H1 (cell line): ENCODE measurements at regions not wholly inside any gene's neighbourhood (a gene's known extent, or its start where the extent isn't known, plus 50 kb on each side); places are given as distances from the start of the nearest gene placed in this dataset.

Experiments
- CTCF ChIA-PET: fragments of 300-600 bp; sonication (Branson Sonifier 250); formaldehyde crosslinking; loops from one replicate; lab custom pipeline; 2021; ENCODE audit not compliant: partially characterized antibody; lab: Charles Lee
- POLR2A ChIA-PET: fragments of 300-600 bp; sonication (Branson Sonifier 250); formaldehyde crosslinking; loops from one replicate; lab custom pipeline; 2021; ENCODE audit warnings: inconsistent platforms; ENCODE audit not compliant: partially characterized antibody; lab: Charles Lee
- DNase-seq, 2 experiments: peaks; one replicate each; pipeline versions ENCODE4 v3.0.0 to v3.0.0-alpha.2; 2010 to 2022; ENCODE audit warnings: low spot score in 2 of 2, low read depth in 1 of 2, mixed read lengths in 1 of 2
- FAIRE-seq: peaks from 2 replicates; lab custom pipeline; 2011; peaks lifted over from hg19 to GRCh38; lab: Jason Lieb, UNC
- H2AFZ ChIP-seq: 2 replicates; pipeline ENCODE4 v1.8.1; 2012; ENCODE audit warnings: low read length, inconsistent platforms
- H2AK5ac ChIP-seq: 2 replicates; pipeline ENCODE4 v1.6.1; 2013; ENCODE audit warnings: low read depth, low read length
- H2BK120ac ChIP-seq: replicated peaks from 2 replicates; pipeline ENCODE3; 2013; ENCODE audit warnings: low read depth, low read length, inconsistent platforms
- H2BK12ac ChIP-seq: 2 replicates; pipeline ENCODE4 v1.6.1; 2013; ENCODE audit warnings: low read depth, low read length
- H2BK15ac ChIP-seq: 2 replicates; pipeline ENCODE4 v1.6.1; 2013; ENCODE audit warnings: low read length
- H2BK20ac ChIP-seq: 2 replicates; pipeline ENCODE4 v1.6.1; 2013; ENCODE audit warnings: low read length
- H2BK5ac ChIP-seq: 2 replicates; pipeline ENCODE4 v1.6.1; 2013; ENCODE audit warnings: low read depth, low read length
- H3K14ac ChIP-seq: 2 replicates; pipeline ENCODE4 v1.6.1; 2013; ENCODE audit warnings: inconsistent platforms; ENCODE audit not compliant: insufficient read length
- H3K18ac ChIP-seq: 2 replicates; pipeline ENCODE4 v1.6.1; 2013; ENCODE audit warnings: low read length; ENCODE audit errors: extremely low read depth
- H3K23ac ChIP-seq: 2 replicates; pipeline ENCODE4 v1.6.1; 2013; ENCODE audit warnings: inconsistent platforms; ENCODE audit not compliant: insufficient read length
- H3K23me2 ChIP-seq: 2 replicates; pipeline ENCODE4 v1.6.1; 2013; ENCODE audit warnings: low read depth, low read length
- H3K27ac ChIP-seq: 2 replicates; pipeline ENCODE4 v1.6.1; 2011; ENCODE audit warnings: low read depth, low read length, inconsistent platforms
- H3K27me3 ChIP-seq, 4 experiments: replicated peaks in 1 of 4; 1 replicate in 1 of 4; 2 replicates in 3 of 4; pipeline versions ENCODE4 v1.6.1 to v1.8.1; 2011 to 2013; ENCODE audit warnings: low read length in 3 of 4, mild to moderate bottlenecking in 3 of 4, inconsistent platforms in 2 of 4, mixed read lengths in 2 of 4, moderate library complexity in 1 of 4; ENCODE audit not compliant: control insufficient read depth in 3 of 4, insufficient read depth in 3 of 4; ENCODE audit errors: extremely low read depth in 1 of 4
- H3K36me3 ChIP-seq, 4 experiments: 2 replicates each; pipeline versions ENCODE4 v1.6.1 to v1.8.1; 2011 to 2013; ENCODE audit warnings: mild to moderate bottlenecking in 4 of 4, low read length in 3 of 4, moderate library complexity in 2 of 4, control low read depth in 1 of 4, inconsistent platforms in 1 of 4; ENCODE audit not compliant: insufficient read depth in 4 of 4, control insufficient read depth in 2 of 4
- H3K4ac ChIP-seq: replicated peaks from 2 replicates; pipeline ENCODE3; 2013; ENCODE audit warnings: low read length, low read depth, mixed read lengths, inconsistent platforms; ENCODE audit not compliant: insufficient read length
- H3K4me1 ChIP-seq, 4 experiments: replicated peaks in 1 of 4; 1 replicate in 1 of 4; 2 replicates in 3 of 4; pipeline versions ENCODE4 v1.6.1 to v1.8.1; 2011 to 2013; ENCODE audit warnings: low read length in 3 of 4, inconsistent platforms in 2 of 4, mixed read lengths in 1 of 4; ENCODE audit not compliant: insufficient read depth in 4 of 4, control insufficient read depth in 3 of 4
- H3K4me2 ChIP-seq, 2 experiments: 2 replicates each; pipeline versions ENCODE4 v1.6.1 to v1.8.1; 2011 to 2013; ENCODE audit warnings: low read depth in 2 of 2, low read length in 2 of 2, control low read depth in 1 of 2, inconsistent platforms in 1 of 2, mild to moderate bottlenecking in 1 of 2; ENCODE audit not compliant: insufficient read depth in 1 of 2
- H3K4me3 ChIP-seq, 4 experiments: fragments of 200-600, 300-600 bp in 1 of 4; sonication (generic), shearing (Covaris generic), sonication (Bioruptor Twin) in 1 of 4; 2 replicates each; pipeline versions ENCODE4 v1.5.1 to v1.8.1; 2011 to 2016; ENCODE audit warnings: low read length in 4 of 4, low read depth in 3 of 4, control low read depth in 2 of 4, inconsistent platforms in 2 of 4, mild to moderate bottlenecking in 2 of 4, mixed read lengths in 1 of 4, moderate library complexity in 1 of 4; ENCODE audit not compliant: insufficient read depth in 2 of 4; ENCODE audit errors: extremely low read depth in 1 of 4
- H3K56ac ChIP-seq: replicated peaks from 2 replicates; pipeline ENCODE3; 2013; ENCODE audit warnings: low read depth, mild to moderate bottlenecking, mixed read lengths, low read length, inconsistent platforms; ENCODE audit not compliant: insufficient read length
- H3K79me1 ChIP-seq: 2 replicates; pipeline ENCODE4 v1.6.1; 2013; ENCODE audit warnings: low read depth, low read length, control low read depth
- H3K79me2 ChIP-seq, 2 experiments: 2 replicates each; pipeline versions ENCODE4 v1.6.1 to v1.8.1; 2012 to 2013; ENCODE audit warnings: low read length in 2 of 2, mild to moderate bottlenecking in 2 of 2, inconsistent platforms in 1 of 2; ENCODE audit not compliant: insufficient read depth in 2 of 2, control insufficient read depth in 1 of 2
- H3K9ac ChIP-seq, 4 experiments: replicated peaks in 1 of 4; 1 replicate in 1 of 4; 2 replicates in 3 of 4; pipeline versions ENCODE4 v1.6.1 to v1.8.1; 2011 to 2013; ENCODE audit warnings: low read depth in 3 of 4, low read length in 3 of 4, control low read depth in 2 of 4, mild to moderate bottlenecking in 2 of 4, moderate library complexity in 2 of 4, inconsistent platforms in 1 of 4; ENCODE audit errors: extremely low read depth in 1 of 4
- H3K9me3 ChIP-seq, 2 experiments: 2 replicates each; pipeline versions ENCODE4 v1.6.1 to v1.8.1; 2012 to 2013; ENCODE audit warnings: mild to moderate bottlenecking in 2 of 2, moderate library complexity in 2 of 2, control low read depth in 1 of 2, inconsistent platforms in 1 of 2, low read depth in 1 of 2, low read length in 1 of 2, mixed read lengths in 1 of 2; ENCODE audit not compliant: insufficient read depth in 2 of 2
- H4K20me1 ChIP-seq, 2 experiments: replicated peaks in 1 of 2; 2 replicates each; pipeline versions ENCODE3 to v1.8.1; 2011 to 2013; ENCODE audit warnings: inconsistent platforms in 2 of 2, low read length in 2 of 2, mild to moderate bottlenecking in 1 of 2; ENCODE audit not compliant: insufficient read depth in 2 of 2, control insufficient read depth in 1 of 2
- H4K5ac ChIP-seq: 2 replicates; pipeline ENCODE4 v1.6.1; 2013; ENCODE audit warnings: low read length, low read depth, mixed read lengths, inconsistent platforms; ENCODE audit not compliant: insufficient read length
- H4K8ac ChIP-seq: 2 replicates; pipeline ENCODE4 v1.8.0; 2013; ENCODE audit warnings: mild to moderate bottlenecking, moderate library complexity, low read length, inconsistent platforms; ENCODE audit not compliant: insufficient read depth; ENCODE audit errors: extremely low read depth
- H4K91ac ChIP-seq: replicated peaks from 2 replicates; pipeline ENCODE3; 2013; ENCODE audit warnings: low read length, mixed read lengths, inconsistent platforms; ENCODE audit not compliant: insufficient read length
- ASH2L ChIP-seq: fragments of 200-600, 300-600 bp; sonication (generic); IDR thresholded peaks from one replicate; pipeline ENCODE4 v1.7.1; 2017; ENCODE audit warnings: low read length
- EGR1 ChIP-seq: IDR thresholded peaks from 2 replicates; pipeline ENCODE4 v1.6.1; 2011; ENCODE audit warnings: low read depth, low read length, borderline replicate concordance
- KDM5A ChIP-seq: fragments of 200-600 bp; IDR thresholded peaks from 2 replicates; pipeline ENCODE4 v1.7.1; 2012; ENCODE audit warnings: mild to moderate bottlenecking, low read length, inconsistent platforms, mixed read lengths
- POLR2A ChIP-seq, 2 experiments: IDR thresholded peaks; 1 replicate in 1 of 2; 2 replicates in 1 of 2; pipeline ENCODE4 v1.6.1; 2011; ENCODE audit warnings: low read depth in 2 of 2, low read length in 2 of 2, mild to moderate bottlenecking in 2 of 2; ENCODE audit errors: control extremely low read depth in 1 of 2
- RNF2 ChIP-seq: fragments of 200-900, 300-1000 bp; sonication (generic); IDR thresholded peaks from 2 replicates; pipeline ENCODE4 v1.7.1; 2016; ENCODE audit warnings: borderline replicate concordance, low read depth, mild to moderate bottlenecking, antibody characterized with exemption, low read length; ENCODE audit not compliant: poor library complexity, severe bottlenecking; ENCODE audit errors: missing control alignments
- WGBS, 2 experiments: shearing (Covaris generic) in 1 of 2; methylation state at CpG; one replicate each; pipeline versions ENCODE4 v1.1.6 to v1.1.7; 2013 to 2015; ENCODE audit warnings: low lambda C conversion rate in 2 of 2, mixed read lengths in 2 of 2, inconsistent platforms in 1 of 2, low coverage in 1 of 2, missing lambda C conversion rate in 1 of 2; ENCODE audit not compliant: insufficient replicate concordance in 2 of 2, insufficient coverage in 1 of 2, insufficient read length in 1 of 2; ENCODE audit errors: extremely low coverage in 1 of 2, missing lambda C conversion rate in 1 of 2; 5-methylcytosine and 5-hydroxymethylcytosine counted together
- TF ChIP-seq, protein P1 (sequence below), 3 experiments: IDR thresholded peaks; 1 replicate in 2 of 3; 2 replicates in 1 of 3; pipeline versions ENCODE4 v1.5.1 to v1.6.1; 2011; ENCODE audit warnings: low read length in 3 of 3, mild to moderate bottlenecking in 3 of 3, inconsistent platforms in 2 of 3, low read depth in 1 of 3, moderate library complexity in 1 of 3; ENCODE audit not compliant: insufficient read depth in 1 of 3; ENCODE audit errors: control extremely low read depth in 1 of 3

DNA sequence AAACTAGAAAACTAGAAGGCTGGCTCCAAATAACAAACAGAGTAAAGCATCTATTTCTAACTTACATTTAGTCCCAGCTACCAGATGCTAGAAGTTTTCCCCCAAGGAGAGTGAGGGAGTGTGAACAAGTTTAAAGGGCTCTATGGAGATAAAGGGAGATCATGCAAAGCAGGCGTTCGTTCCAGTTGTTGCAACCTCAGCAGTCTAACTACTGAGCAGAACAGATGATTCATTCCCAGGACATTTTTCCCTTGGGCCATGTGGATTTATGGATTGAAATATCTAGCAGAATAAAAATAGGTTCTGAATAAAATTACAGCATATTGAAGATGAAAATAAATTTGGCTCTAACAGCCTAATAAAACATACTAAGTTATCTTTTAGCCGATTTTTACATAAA lies 154.8 kb upstream of the TTC14 start:
- Histone ChIP-seq H2BK20ac (no peak overlapping the region), H2AFZ (no peak overlapping the region), H3K23me2 (no peaks in the 10 kb centered on the region), H2BK15ac (no peak overlapping the region), H3K14ac (no peak overlapping the region), H3K23ac (no peak overlapping the region), H4K91ac (no peak overlapping the region), H3K27ac (no peak overlapping the region), H3K9ac (no peak overlapping the region), H3K4ac (no peak overlapping the region), H3K9me3 (peaks cover 5 to 7% of the 10 kb centered on the region in 2 experiments; a peak in 2 of 4 replicates), H3K4me3 (no peak overlapping the region), H4K8ac (no peak overlapping the region), H3K79me2 (no peaks in the 10 kb centered on the region), H3K4me2 (no peak overlapping the region), H3K27me3 (no peaks in the 10 kb centered on the region), H2BK120ac (no peak overlapping the region), H3K18ac (no peak overlapping the region), H3K36me3 (no peaks in the 10 kb centered on the region; a peak in 1 of 8 replicates), H3K79me1 (no peaks in the 10 kb centered on the region), H4K20me1 (no peaks in the 10 kb centered on the region), H2BK12ac (no peak overlapping the region), H2AK5ac (no peak overlapping the region), H4K5ac (no peak overlapping the region), H2BK5ac (no peak overlapping the region), H3K56ac (no peak overlapping the region), H3K4me1 (no peaks in the 10 kb centered on the region)
- FAIRE-seq (no peak), DNase-seq (no peak)
- 89% methylated on average over 3 of the region's 3 CpGs; no CpG with 5 or more reads in 1 of the 2 experiments for WGBS, 2 experiments
- TF ChIP-seq RNF2 (no peak), ASH2L (no peak), KDM5A (no peak), POLR2A (IDR thresholded peaks at IDR 0.05; ENCODE audit: control extremely low read depth in 1 of 2, low read depth in 2 of 2, low read length in 2 of 2) (no peak), EGR1 (no peak)
- TF ChIP-seq, protein P1, sequence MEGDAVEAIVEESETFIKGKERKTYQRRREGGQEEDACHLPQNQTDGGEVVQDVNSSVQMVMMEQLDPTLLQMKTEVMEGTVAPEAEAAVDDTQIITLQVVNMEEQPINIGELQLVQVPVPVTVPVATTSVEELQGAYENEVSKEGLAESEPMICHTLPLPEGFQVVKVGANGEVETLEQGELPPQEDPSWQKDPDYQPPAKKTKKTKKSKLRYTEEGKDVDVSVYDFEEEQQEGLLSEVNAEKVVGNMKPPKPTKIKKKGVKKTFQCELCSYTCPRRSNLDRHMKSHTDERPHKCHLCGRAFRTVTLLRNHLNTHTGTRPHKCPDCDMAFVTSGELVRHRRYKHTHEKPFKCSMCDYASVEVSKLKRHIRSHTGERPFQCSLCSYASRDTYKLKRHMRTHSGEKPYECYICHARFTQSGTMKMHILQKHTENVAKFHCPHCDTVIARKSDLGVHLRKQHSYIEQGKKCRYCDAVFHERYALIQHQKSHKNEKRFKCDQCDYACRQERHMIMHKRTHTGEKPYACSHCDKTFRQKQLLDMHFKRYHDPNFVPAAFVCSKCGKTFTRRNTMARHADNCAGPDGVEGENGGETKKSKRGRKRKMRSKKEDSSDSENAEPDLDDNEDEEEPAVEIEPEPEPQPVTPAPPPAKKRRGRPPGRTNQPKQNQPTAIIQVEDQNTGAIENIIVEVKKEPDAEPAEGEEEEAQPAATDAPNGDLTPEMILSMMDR (IDR thresholded peaks at IDR 0.05; ENCODE audit: control extremely low read depth in 1 of 3, insufficient read depth in 1 of 3, low read depth in 1 of 3, low read length in 3 of 3), result no peak
- ChIA-PET POLR2A (no interaction called here), CTCF (no interaction called here)
